NCI-H526 treated with DMSO at 0.1 percent for 48 hours (cell line): ENCODE measurements at regions not wholly inside any gene's neighbourhood (a gene's known extent, or its start where the extent isn't known, plus 50 kb on each side); places are given as distances from the start of the nearest gene placed in this dataset.

Source experiments
- DNase-seq: peaks from one replicate; lab custom pipeline; 2025; lab: John Stamatoyannopoulos, UW

DNA sequence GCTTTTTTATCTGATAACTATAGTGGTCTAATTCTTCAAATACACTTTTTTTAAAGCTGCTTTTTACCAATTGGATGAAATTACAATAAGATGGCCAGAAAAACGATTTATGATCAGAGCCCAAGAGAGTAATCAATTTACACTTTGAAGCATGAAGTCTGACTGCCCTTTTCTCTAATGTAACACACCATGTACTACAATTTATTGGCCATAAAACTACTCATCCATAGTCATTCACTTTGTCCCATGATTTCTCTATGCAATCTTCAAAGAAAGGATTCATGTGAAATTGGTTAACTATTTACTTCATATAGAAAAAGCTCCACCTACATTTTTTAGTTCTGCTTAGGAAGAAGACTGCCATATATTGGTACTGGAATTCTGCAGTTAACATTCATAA, 73.6 kb upstream of the CAST start:
- DNase-seq = no peak

DNA sequence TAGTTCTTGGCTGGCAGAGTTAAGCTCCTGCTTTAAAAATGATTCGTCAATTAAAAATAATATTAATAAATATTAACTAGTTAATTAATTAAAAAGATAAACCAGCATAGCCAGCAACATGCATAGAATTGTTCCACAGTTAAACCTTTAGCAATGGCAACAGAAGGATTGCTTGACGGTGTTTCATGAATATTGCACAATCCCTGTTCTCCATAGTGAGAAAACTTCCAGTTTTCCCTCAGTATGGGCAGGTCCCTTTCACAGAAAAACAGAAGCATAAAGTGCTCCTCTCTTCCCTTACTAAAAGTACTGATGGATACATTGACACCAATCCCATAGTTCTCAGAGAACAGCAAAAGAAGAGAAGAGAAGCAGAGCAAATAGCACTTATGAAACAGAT, 71.4 kb upstream of the CAST start:
- DNase-seq = no peak

DNA sequence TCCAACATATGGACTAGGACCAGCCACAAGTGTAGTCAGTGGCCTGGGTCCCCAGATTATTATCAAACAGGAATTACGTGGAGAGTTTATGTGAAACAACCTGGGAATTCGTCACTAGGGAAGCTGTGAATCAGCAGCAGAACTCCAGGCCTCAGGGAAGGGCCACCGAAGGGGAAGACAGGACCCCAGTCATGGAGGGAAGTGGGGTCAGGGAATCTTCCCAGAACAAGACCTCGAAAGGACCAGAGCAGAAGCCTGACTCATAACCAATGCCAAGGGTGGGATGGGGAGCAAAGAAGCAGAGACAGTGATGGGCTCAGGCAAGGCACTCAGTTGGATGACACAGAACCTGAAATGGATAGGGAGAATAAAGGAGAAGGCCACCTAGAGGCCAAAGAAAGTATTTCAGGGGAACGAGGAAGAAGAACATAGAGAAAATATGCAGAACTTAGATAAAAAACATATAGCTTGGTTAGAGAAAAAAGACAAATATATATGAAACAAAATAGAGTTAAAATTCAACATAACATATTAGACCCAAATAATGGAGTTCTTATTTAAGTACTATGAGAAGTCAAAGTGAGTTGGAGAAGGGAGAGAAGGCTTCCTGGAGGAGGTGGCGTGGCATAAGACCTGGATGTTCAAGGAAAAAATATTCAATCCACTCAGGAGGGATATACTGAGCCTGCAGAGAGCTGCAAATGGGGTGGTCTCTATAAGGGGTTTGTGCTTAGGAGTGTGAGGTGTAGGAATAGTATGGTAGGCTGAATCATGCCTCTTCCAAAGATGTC, 66.7 kb upstream of the CAST start:
- no peak for DNase-seq

DNA sequence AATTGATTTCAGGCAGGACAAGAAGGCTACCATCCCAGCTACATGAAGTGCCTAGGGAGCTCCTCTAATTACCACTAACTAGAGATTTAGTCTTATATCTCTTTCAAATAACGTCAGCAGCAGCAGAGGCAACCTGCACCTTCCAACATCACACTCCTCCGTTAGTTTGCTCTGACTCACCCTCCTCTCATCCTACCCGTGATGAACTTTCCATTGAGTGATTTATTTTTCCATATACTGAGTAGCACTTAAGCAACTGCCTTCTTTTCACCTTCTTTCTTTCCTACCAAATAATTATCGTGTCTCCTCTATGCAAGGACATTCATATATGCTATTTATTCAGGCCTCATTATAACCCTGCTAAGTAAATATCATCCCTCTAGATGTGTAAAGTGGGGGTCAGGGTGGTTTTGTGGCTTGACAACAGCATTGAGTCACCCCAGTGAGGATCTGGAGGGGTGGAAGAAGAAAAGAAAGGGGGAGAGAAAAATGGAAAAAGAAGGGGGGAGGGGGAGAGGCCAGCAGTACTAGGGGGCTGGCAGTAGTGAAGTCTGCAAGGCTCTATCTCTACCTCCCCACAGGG, 64.6 kb upstream of the CAST start:
- DNase-seq = no peak

DNA sequence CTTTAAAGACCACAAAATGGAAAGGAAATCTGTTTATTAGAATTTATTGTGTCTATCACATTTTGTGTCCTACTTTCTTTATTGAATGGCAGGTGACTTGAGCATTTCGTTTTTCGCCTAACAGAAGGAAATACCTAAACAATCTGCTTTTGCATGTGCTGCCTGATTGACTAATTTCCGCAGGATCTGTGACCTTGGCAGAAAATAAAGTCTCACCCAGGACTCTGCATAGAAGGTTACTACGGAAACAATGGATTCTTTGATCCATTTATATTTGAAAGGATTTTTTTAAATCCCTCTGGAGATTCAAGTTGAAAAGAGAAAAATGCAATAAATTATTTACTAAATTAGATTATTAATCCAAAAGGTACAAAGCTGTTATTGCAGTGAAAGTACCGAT, 61.0 kb upstream of the CAST start:
- no peak for DNase-seq

DNA sequence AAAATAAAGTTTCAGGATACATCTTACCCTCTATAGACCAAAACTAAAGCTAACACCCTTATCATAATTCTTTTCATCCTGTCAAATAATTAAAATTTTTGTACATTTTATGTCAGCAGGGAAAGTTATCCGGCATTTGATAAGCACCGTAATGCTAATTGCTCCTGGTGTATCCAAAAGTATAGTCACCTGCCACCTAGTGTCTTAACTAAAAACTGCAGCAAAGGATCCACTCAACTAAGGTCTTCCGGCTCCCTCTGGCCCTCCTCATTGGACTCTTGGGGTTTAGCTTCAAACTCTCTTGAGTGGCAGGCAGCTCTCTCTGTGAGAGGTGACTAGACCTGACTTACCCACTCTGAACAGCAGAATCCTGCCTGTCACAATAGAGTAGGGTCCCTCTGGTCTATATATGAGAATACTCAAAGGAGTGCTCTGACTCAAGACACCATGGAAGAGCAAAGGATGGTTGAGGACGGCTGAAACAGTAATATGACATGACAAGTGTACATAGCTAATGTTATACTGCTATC, 60.4 kb upstream of the CAST start:
- DNase-seq = peak; percentile 3

DNA sequence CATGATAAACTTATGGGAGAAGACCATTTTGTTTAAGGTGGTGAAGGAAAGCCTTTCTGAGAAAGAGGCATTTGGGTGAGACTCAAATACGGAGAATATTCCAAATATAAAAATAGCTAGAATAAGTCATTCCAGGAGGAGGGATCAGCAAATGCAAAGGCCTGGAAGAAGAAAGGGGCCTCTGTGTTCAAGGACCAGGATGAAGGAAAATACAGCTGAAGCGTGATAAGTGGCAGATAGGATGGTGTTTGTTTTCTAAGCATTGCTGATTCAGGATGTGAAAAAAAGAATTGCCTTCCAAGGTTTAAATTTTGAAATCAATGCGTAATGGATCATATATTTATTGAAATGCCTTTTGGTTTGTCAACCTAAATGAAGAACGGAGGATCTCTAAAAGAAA, 59.4 kb upstream of the CAST start:
- no peak for DNase-seq

DNA sequence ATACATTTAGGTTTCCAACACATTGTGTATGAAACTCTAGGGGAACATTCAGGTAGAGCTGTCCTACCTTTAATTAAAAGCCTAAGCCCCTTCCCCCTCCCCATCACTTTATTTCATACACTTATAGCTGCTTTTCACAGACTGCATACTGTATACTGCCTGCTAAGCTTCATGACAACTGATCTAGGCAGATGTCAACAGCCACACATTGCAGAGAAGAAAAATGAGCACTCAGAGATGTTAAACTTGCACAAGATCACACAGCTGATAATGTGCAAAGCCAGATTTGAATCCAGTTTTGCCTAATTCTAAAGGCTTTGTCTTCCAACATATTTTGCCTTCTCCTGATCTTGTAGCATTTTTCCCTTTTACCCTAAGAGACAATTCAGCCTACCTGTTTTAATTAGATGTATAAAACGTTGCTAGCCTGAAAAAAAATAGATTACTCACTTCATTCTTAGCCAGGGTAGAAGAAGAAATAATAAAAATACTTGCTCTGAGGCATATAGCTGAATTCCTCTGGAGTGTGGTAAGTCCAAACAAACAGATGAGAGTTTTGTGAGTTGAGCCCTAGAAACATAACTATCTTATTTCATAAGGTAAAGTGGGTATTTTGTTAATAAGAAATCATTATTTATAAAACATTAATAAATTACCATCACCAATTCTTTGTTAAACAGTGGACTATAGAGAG, 56.9 kb upstream of the CAST start:
- no peak for DNase-seq

DNA sequence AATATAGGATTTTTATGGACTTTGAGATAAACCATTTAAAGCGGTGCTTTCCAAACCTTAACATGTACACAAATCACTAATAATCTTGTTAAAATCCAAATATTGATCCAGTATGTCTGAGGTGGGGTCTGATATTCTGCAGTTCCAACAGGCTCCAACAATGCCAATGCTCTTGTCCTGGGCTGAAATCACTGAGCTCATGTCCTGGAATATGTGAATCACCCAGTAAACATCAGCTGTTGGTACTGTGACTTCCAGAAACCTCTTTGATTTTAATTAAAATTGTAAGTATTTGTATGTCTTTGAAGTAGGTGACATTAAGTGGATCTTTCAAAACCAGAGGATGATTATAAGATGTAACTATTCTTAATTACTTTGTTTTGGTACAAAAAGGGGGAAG, 52.8 kb upstream of the CAST start:
- DNase-seq = no peak

DNA sequence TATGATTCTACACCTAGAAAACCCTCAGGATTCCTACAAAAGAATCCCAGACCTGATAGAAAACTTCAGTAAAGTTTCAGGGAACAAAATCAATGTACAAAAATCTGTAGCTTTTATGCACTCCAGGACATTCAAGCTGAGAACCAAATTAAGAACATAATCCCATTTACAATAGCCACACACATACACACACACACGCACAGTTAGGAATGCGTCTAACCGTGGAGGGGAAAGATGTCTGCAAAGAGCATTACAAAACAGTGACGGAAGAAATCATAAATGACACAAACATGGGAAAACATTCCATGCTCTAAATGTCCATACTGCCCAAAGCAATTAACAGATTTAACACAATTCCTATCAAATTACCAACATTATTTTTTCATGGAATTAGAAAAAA, 51.4 kb upstream of the CAST start:
- DNase-seq = no peak

DNA sequence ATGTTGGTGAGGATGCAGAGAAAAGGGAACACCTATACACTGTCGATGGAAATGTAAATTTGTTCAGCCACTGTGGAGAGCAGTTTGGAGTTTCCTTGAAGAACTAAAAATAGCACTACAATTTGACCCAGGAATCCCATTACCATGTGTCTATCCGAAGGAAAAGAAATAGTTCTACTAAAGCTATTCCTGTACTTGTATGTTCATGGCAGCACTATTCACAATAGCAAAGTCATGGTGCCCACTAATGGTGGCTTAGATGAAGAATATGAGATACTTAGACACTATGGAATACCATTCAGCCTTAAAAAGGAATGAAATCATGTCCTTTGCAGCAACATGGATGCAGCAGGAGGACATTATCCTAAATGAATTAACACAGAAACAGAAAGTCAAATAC, 50.2 kb upstream of the CAST start:
- DNase-seq = no peak
